Fibroblast of mammary gland (primary cell): ENCODE measurements at regions not wholly inside any gene's neighbourhood (a gene's known extent, or its start where the extent isn't known, plus 50 kb on each side); places are given as distances from the start of the nearest gene placed in this dataset.

ENCODE experiments used
- DNase-seq: peaks from one replicate; pipeline ENCODE4 v3.0.0-alpha.2; 2010; ENCODE audit warnings: low read depth
- H3K4me3 ChIP-seq: 2 replicates; pipeline ENCODE4 v1.5.1; 2011; ENCODE audit warnings: low read depth, mild to moderate bottlenecking, low read length, moderate library complexity; ENCODE audit not compliant: control insufficient read depth
- TF ChIP-seq, protein P1 (sequence below): conservative IDR thresholded peaks from 2 replicates; pipeline ENCODE4 v1.5.1; 2011; ENCODE audit warnings: low read depth, low read length, inconsistent platforms; ENCODE audit not compliant: control insufficient read depth, insufficient read depth

DNA sequence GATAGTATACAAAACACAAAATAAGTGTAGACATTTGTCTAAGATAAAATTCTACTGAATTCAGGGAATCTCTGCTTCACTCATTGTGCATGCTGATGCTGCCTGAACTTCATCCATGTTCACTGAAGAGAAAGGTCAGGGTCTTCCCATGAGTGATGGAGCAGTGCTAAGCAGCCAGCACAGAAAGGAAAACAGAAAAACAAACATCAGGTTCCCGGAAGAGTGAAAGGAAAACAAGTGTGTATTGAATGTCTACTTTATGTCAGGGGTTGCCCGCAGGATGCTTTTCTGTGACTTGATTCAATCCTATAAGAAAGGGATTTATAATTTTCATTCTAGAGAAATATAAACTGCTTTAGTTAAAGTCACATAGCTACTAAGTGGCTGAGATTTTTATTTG lies 522.4 kb downstream of the RAB28 start:
- TF ChIP-seq, protein P1, sequence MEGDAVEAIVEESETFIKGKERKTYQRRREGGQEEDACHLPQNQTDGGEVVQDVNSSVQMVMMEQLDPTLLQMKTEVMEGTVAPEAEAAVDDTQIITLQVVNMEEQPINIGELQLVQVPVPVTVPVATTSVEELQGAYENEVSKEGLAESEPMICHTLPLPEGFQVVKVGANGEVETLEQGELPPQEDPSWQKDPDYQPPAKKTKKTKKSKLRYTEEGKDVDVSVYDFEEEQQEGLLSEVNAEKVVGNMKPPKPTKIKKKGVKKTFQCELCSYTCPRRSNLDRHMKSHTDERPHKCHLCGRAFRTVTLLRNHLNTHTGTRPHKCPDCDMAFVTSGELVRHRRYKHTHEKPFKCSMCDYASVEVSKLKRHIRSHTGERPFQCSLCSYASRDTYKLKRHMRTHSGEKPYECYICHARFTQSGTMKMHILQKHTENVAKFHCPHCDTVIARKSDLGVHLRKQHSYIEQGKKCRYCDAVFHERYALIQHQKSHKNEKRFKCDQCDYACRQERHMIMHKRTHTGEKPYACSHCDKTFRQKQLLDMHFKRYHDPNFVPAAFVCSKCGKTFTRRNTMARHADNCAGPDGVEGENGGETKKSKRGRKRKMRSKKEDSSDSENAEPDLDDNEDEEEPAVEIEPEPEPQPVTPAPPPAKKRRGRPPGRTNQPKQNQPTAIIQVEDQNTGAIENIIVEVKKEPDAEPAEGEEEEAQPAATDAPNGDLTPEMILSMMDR: no peak
- H3K4me3 ChIP-seq: no peak overlapping the region
- no peak for DNase-seq

DNA sequence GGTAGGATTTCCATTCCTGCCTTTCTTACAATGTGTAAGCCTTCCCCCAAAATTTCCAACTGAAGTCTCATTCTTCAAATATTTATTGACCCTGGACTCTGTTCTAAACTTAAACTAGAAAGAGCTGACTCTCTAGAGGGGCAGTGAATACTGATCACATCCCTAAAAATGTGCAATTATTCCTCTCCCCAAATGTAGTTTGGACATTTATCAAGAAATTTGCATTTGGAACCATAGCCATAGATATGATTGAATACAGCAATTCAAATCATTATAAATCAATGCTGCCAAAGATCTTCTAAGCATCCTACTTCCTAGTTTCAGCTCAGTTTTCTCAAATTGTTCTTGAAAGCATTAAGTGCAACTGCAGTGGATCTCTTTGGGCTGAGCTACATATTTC lies 525.7 kb downstream of the RAB28 start:
- TF ChIP-seq, protein P1: no peak
- no peak for DNase-seq
- no peak overlapping the region for H3K4me3 ChIP-seq

DNA sequence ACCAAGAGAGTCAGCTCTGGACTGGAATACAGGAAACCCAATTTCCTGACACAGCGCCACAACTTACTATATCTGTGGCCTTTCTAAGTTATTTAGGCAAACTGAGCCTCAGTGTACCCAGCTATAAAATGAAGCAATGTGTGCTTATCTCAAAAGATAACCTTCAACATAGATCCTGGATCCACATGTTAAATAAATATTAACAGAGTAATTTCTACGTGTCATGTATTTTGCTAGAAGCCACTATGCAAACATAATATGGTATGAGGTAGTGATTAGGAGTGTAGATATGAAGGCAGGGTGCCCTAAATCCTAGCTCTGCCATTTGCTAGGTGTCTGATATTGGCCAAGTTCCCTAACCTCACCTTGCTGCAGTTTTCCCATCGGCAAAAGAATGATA lies 527.0 kb downstream of the RAB28 start:
- H3K4me3 ChIP-seq: no peak overlapping the region
- no peak for DNase-seq
- TF ChIP-seq, protein P1: no peak

DNA sequence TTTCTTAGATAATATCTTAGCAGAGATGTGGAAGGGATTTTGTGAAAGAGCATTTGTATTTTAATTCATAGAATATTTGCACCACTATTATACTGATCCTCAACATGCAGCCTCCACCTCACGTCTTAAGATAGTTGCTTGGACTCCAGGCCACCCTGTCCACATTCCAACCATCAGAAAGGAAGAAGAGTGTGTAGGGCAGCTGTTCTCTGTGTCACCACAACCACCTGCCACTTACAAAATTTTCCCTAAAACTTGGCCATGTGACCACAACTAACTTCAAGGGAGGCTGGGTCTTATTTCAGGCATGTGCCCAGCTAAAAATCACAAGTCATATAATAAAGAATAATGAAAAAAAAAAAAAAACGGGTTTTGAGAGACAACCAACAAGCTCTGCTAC lies 528.1 kb downstream of the RAB28 start:
- no peak for DNase-seq
- H3K4me3 ChIP-seq: no peak overlapping the region
- TF ChIP-seq, protein P1: no peak

DNA sequence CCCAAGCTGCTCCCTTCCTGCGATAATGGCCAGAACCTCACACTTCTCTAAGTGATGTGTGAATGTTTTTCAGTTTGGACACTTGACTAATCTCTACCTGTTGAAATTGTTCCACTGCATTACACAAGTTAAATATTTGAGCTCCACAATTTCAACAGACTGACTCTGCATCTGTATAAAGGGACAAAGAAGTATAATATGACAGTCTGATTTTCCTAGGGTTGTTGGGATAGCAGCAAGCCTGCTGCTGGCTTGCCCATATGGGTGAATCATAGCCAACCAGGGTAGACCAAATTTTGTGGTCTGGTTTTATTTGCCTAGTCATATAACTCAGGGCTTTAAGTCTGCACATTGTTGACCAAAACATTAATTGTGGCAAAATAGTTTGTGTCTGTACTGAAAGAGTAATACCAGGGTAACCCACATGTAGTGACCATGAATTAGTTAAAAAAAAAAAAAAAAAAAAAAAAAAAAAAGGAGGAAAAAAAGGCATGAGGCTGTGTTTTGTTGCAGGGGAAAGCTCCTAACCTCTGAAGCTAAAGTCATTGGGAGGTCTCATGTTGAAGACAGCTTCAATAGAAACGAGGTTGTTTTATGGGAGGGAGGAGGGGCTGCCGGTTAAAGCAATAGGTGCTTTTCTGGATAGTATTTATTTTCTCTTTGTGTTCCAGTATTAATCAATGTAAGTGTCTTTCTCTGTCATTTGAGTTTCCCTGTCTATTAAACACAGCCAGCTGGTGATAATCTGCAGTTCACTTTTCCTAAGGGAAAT lies 534.2 kb downstream of the RAB28 start:
- H3K4me3 ChIP-seq: no peak overlapping the region
- TF ChIP-seq, protein P1: no peak
- no peak for DNase-seq

DNA sequence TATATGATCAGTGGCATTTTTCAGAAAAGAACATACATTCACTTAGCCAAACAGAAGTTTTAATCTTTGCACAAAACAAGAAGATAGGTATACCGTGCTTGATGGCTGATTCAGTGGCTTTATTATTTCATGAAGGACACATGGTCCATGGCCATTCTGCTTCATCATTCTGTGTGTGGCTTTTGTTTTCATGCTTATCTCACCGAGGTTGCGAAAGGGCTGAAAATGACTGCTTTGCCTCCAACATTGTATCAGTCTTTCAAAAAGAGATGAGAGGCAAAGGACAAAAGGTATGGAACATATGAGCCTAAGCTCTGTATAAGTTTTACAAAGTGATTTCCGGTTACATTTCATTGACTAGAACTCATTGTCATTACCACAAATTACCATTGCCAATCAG lies 541.1 kb downstream of the RAB28 start:
- H3K4me3 ChIP-seq: no peak overlapping the region
- TF ChIP-seq, protein P1: no peak
- no peak for DNase-seq
